IMR-90 (cell line): ENCODE measurements at regions not wholly inside any gene's neighbourhood (a gene's known extent, or its start where the extent isn't known, plus 50 kb on each side); places are given as distances from the start of the nearest gene placed in this dataset.

Experiments
- ATAC-seq: fragments of 200-7000 bp; cut with Tn5 transposase; 2 replicates; pipeline ENCODE4 v1.9.1; 2020; ENCODE audit warnings: low read depth, mild to moderate bottlenecking, moderate library complexity
- BruUV-seq: library from RNA; stranded (reverse); fragments of 400-500 nt; replicated peaks from 2 replicates; lab custom pipeline; 2021; lab: Mats Ljungman, UMichigan
- CTCF ChIA-PET: fragments of 300-600 bp; formaldehyde crosslinking; extraction: SDS; loops from one replicate; lab custom pipeline; 2021; ENCODE audit warnings: antibody characterized with exemption; lab: Yijun Ruan, JAX
- POLR2A ChIA-PET: fragments of 300-600 bp; sonication (Branson Sonifier 250); formaldehyde crosslinking; loops from one replicate; lab custom pipeline; 2022; ENCODE audit warnings: antibody characterized with exemption; ENCODE audit not compliant: unreplicated experiment; lab: Charles Lee
- DNase-seq: peaks from one replicate; pipeline ENCODE4 v3.0.0; 2013
- H2AFZ ChIP-seq: replicated peaks from 2 replicates; pipeline ENCODE3; 2013; ENCODE audit warnings: low read length, mild to moderate bottlenecking; ENCODE audit not compliant: poor library complexity
- H2AK5ac ChIP-seq: 2 replicates; pipeline ENCODE4 v1.6.1; 2013; ENCODE audit warnings: low read depth, low read length, inconsistent platforms
- H2AK9ac ChIP-seq: replicated peaks from 2 replicates; pipeline ENCODE3; 2013; ENCODE audit warnings: mild to moderate bottlenecking, low read depth, low read length, moderate library complexity; ENCODE audit not compliant: poor library complexity
- H2BK120ac ChIP-seq: 2 replicates; pipeline ENCODE4 v1.6.1; 2013; ENCODE audit warnings: low read depth, low read length, inconsistent platforms
- H2BK15ac ChIP-seq: 3 replicates; pipeline ENCODE4 v1.6.1; 2013; ENCODE audit warnings: low read depth, low read length, inconsistent platforms
- H2BK20ac ChIP-seq: 2 replicates; pipeline ENCODE4 v1.6.1; 2013; ENCODE audit warnings: low read depth, mild to moderate bottlenecking, inconsistent platforms, low read length, moderate library complexity
- H2BK5ac ChIP-seq: 2 replicates; pipeline ENCODE4 v1.6.1; 2013; ENCODE audit warnings: mild to moderate bottlenecking, low read depth, low read length, inconsistent platforms; ENCODE audit not compliant: poor library complexity, severe bottlenecking
- H3K14ac ChIP-seq: replicated peaks from 2 replicates; pipeline ENCODE4 v1.6.1; 2013; ENCODE audit warnings: low read depth, low read length, inconsistent platforms
- H3K18ac ChIP-seq: 2 replicates; pipeline ENCODE4 v1.6.1; 2013; ENCODE audit warnings: low read depth, low read length, control low read depth
- H3K23ac ChIP-seq: 2 replicates; pipeline ENCODE4 v1.6.1; 2013; ENCODE audit warnings: low read depth, low read length, inconsistent platforms
- H3K27ac ChIP-seq: 2 replicates; pipeline ENCODE4 v1.5.1; 2013; ENCODE audit warnings: mild to moderate bottlenecking, control low read depth, low read length; ENCODE audit not compliant: insufficient read depth
- H3K27me3 ChIP-seq: 2 replicates; pipeline ENCODE4 v1.6.1; 2013; ENCODE audit warnings: low read length; ENCODE audit not compliant: control insufficient read depth, insufficient read depth
- H3K36me3 ChIP-seq: 2 replicates; pipeline ENCODE4 v1.6.1; 2013; ENCODE audit warnings: low read length, mixed read lengths; ENCODE audit not compliant: control insufficient read depth, insufficient read depth
- H3K4ac ChIP-seq: 2 replicates; pipeline ENCODE4 v1.6.1; 2013; ENCODE audit warnings: low read depth, low read length, inconsistent platforms
- H3K4me1 ChIP-seq: 2 replicates; pipeline ENCODE4 v1.6.1; 2013; ENCODE audit warnings: low read length, mixed read lengths; ENCODE audit not compliant: control insufficient read depth, insufficient read depth
- H3K4me2 ChIP-seq: 2 replicates; pipeline ENCODE4 v1.6.1; 2013; ENCODE audit warnings: low read depth, mild to moderate bottlenecking, control low read depth, low read length, moderate library complexity
- H3K4me3 ChIP-seq: 2 replicates; pipeline ENCODE4 v1.5.1; 2013; ENCODE audit warnings: low read depth, mild to moderate bottlenecking, control low read depth, low read length, moderate library complexity; ENCODE audit not compliant: insufficient read depth
- H3K56ac ChIP-seq: 2 replicates; pipeline ENCODE4 v1.6.1; 2013; ENCODE audit warnings: low read length, inconsistent platforms; ENCODE audit not compliant: insufficient read depth; ENCODE audit errors: extremely low read depth
- H3K79me1 ChIP-seq, 2 experiments: 2 replicates each; pipeline ENCODE4 v1.6.1; 2013; ENCODE audit warnings: low read length in 2 of 2, inconsistent platforms in 1 of 2, low read depth in 1 of 2
- H3K9ac ChIP-seq: 2 replicates; pipeline ENCODE4 v1.6.1; 2013; ENCODE audit warnings: low read depth, low read length, control low read depth
- H3K9me1 ChIP-seq: 2 replicates; pipeline ENCODE4 v1.6.1; 2013; ENCODE audit warnings: low read length, inconsistent platforms; ENCODE audit not compliant: insufficient read depth
- H3K9me3 ChIP-seq: 2 replicates; pipeline ENCODE4 v1.6.1; 2013; ENCODE audit warnings: low read length; ENCODE audit not compliant: control insufficient read depth, insufficient read depth
- H4K20me1 ChIP-seq: 2 replicates; pipeline ENCODE4 v1.6.1; 2013; ENCODE audit warnings: low read length, inconsistent platforms; ENCODE audit not compliant: insufficient read depth
- H4K5ac ChIP-seq: 2 replicates; pipeline ENCODE4 v1.6.1; 2013; ENCODE audit warnings: mild to moderate bottlenecking, low read depth, low read length, control low read depth
- H4K8ac ChIP-seq, 2 experiments: 2 replicates each; pipeline ENCODE4 v1.6.1; 2013; ENCODE audit warnings: low read depth in 2 of 2, low read length in 2 of 2, control low read depth in 1 of 2, inconsistent platforms in 1 of 2
- H4K91ac ChIP-seq: 2 replicates; pipeline ENCODE4 v1.6.1; 2013; ENCODE audit warnings: low read depth, low read length, inconsistent platforms; ENCODE audit not compliant: insufficient read depth
- CEBPB ChIP-seq: IDR thresholded peaks from 2 replicates; pipeline ENCODE4 v1.6.1; 2012; ENCODE audit warnings: low read depth, low read length, improper control_type of control experiment
- FOS ChIP-seq: fragments of 150-350 bp; IDR thresholded peaks from 2 replicates; pipeline ENCODE4 v1.6.1; 2016; ENCODE audit warnings: low read depth, low read length
- MAFK ChIP-seq: IDR thresholded peaks from 2 replicates; pipeline ENCODE4 v1.6.1; 2012; ENCODE audit warnings: low read depth, low read length, improper control_type of control experiment
- RAD21 ChIP-seq: IDR thresholded peaks from 2 replicates; pipeline ENCODE4 v1.6.1; 2012; ENCODE audit warnings: low read length, improper control_type of control experiment
- WGBS, 2 experiments: methylation state at CpG; one replicate each; pipeline versions ENCODE4 v1.1.5 to v1.1.7; 2013; ENCODE audit warnings: missing lambda C conversion rate in 2 of 2; ENCODE audit not compliant: insufficient read length in 1 of 2; ENCODE audit errors: extremely low coverage in 2 of 2; 5-methylcytosine and 5-hydroxymethylcytosine counted together
- dilution Hi-C: fragments of 300-500 bp; cut with HindIII; formaldehyde crosslinking; loops from one replicate; pipeline ENCODE4 v1.14.3; 2018; ENCODE audit warnings: low sequenced_read_pairs; ENCODE audit not compliant: unreplicated experiment
- in situ Hi-C: fragments of 300-500 bp; cut with MboI; formaldehyde crosslinking; loops from 3 replicates; pipeline ENCODE4 v1.14.3; 2019; ENCODE audit warnings: low sequenced_read_pairs, inconsistent platforms, mixed read lengths
- intact Hi-C: fragments of 100-400 bp; cut with micrococcal nuclease; formaldehyde crosslinking; loops from 2 replicates; pipeline ENCODE4 v1.10.0; 2022
- TF ChIP-seq, protein P1 (sequence below): fragments of 150-350 bp; IDR thresholded peaks from 2 replicates; pipeline ENCODE4 v1.6.1; 2017; ENCODE audit warnings: mild to moderate bottlenecking, antibody characterized with exemption, low read length, low read depth

DNA sequence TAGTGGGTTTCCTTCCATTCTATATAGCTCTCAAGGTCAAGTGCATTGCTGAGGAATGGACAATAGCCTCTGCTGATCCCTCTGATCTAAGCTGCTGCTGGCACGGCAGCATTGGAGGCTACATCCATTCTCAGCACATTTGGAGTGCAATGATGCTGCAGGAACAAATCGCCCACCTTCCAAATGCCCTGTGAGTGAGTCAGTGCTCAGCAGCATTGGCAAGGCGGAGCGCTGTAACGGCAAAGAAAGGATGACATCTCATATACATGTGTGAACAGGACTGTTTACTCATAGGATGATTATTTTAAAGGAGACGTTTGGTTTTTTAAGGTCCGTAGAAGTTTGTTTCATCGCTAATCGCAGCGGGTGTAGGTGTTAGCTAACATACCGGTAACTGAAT is 408.7 kb downstream of the ARHGEF28 start:
- no peak overlapping the region for H3K4ac ChIP-seq
- WGBS, 2 experiments: 0% methylated on average over 1 of the region's 11 CpGs; no CpG with 5 or more reads in 1 of the 2 experiments
- H3K36me3 ChIP-seq: no peaks in the 10 kb centered on the region
- H3K23ac ChIP-seq: no peak overlapping the region
- no peak overlapping the region for H2BK120ac ChIP-seq
- BruUV-seq: no TSS peak
- H3K79me1 ChIP-seq: no peaks in the 10 kb centered on the region
- H3K27me3 ChIP-seq: peaks cover 6% of the 10 kb centered on the region
- peaks cover 4% of the 10 kb centered on the region for H3K9me1 ChIP-seq
- no peak overlapping the region for H3K56ac ChIP-seq
- in situ Hi-C loops: loop anchor here (10.0 kb wide), 1 partner anchor 610 kb away; the partner anchor contains the start of gene ENC1
- H4K91ac ChIP-seq: no peak overlapping the region
- H3K9ac ChIP-seq: no peak overlapping the region
- H4K5ac ChIP-seq: no peak overlapping the region
- ChIA-PET POLR2A (no interaction called here), CTCF (interaction anchor here (0.6 to 1.0 kb wide), 3 partner anchors 300 to 620 kb away, joined by 3 to 6 read pairs (median 4); no protein-coding TSS in a partner anchor)
- TF ChIP-seq MAFK: peak; percentile 46; the same call in 1 of the 2 replicates
- TF ChIP-seq, protein P1, sequence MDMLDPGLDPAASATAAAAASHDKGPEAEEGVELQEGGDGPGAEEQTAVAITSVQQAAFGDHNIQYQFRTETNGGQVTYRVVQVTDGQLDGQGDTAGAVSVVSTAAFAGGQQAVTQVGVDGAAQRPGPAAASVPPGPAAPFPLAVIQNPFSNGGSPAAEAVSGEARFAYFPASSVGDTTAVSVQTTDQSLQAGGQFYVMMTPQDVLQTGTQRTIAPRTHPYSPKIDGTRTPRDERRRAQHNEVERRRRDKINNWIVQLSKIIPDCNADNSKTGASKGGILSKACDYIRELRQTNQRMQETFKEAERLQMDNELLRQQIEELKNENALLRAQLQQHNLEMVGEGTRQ: no peak
- peak; percentile 26; the same call in 1 of the 2 replicates for TF ChIP-seq CEBPB
- no peak for TF ChIP-seq FOS
- peak; percentile 19; the same call in 1 of the 2 replicates for TF ChIP-seq RAD21
- no peak overlapping the region for H2BK5ac ChIP-seq
- no peak overlapping the region for H4K8ac ChIP-seq
- no peaks in the 10 kb centered on the region for H3K9me3 ChIP-seq
- no peak overlapping the region for H3K14ac ChIP-seq
- ATAC-seq (peak; percentile 87), DNase-seq (peak; percentile 88)
- no peak overlapping the region for H3K18ac ChIP-seq
- no peaks in the 10 kb centered on the region; the same call in 1 of the 2 replicates for H3K4me1 ChIP-seq
- H4K20me1 ChIP-seq: no peaks in the 10 kb centered on the region
- intact Hi-C loops: loop anchor here (1.0 to 10.0 kb wide), 3 partner anchors 133 to 607 kb away; no protein-coding TSS in a partner anchor
- no peak overlapping the region for H3K27ac ChIP-seq
- H2AK9ac ChIP-seq: peak overlapping the region; percentile 12
- H2AK5ac ChIP-seq: no peak overlapping the region
- H2AFZ ChIP-seq: peak overlapping the region; percentile 73
- 0 out of 2 replicates have a peak overlapping the region, but pooled peaks have one; percentile 48 for H2BK20ac ChIP-seq
- no peak overlapping the region for H3K4me3 ChIP-seq
- no peak overlapping the region for H3K4me2 ChIP-seq
- H2BK15ac ChIP-seq: no peak overlapping the region
- dilution Hi-C loops: no loop called here
